ENCODE measurements at regions not wholly inside any gene's neighbourhood (a gene's known extent, or its start where the extent isn't known, plus 50 kb on each side); places are given as distances from the start of the nearest gene placed in this dataset.

DNA sequence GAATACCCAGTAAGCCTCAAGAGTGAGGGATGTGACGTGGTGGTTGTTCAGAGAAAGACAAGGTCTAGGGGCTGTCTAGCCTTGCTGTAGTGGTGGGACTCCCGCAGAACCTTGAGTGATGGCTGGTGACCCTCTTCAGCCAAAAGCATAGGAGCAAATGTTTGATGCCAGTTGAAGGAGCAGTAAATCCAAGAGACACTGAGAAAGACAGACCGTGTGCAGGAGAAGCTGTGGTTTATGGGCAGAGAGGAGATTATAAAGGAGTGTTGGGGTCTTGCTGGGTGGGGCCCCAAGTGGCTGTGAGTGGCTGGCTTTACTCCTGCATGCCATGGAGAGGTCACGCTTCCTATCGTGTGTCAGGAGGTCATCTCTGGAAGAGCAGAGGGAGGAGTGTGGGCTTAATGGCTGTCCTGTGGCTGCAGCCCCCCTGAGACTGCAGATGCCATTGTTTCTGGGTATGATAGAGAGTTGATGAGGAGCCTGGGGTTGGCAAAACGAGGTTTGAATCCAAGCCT is 152.0 kb upstream of the CCND2 start:
- H4K20me1 ChIP-seq (ENCODE audit: insufficient read depth, low read length), result no peaks in the 10 kb centered on the region
- H3K36me3 ChIP-seq (ENCODE audit: insufficient read depth, low read length), result no peaks in the 10 kb centered on the region
- H3K4me2 ChIP-seq (ENCODE audit: insufficient read depth, low read length), result no peak overlapping the region
- H3K79me2 ChIP-seq (ENCODE audit: insufficient read depth, low read length), result no peaks in the 10 kb centered on the region
- peaks cover 12% of the 10 kb centered on the region for H3K4me1 ChIP-seq (ENCODE audit: insufficient read depth, low read length)
- DNase-seq (ENCODE audit: insufficient read length, low spot score, missing footprints), result no peak
- no peaks in the 10 kb centered on the region for H3K27me3 ChIP-seq (ENCODE audit: insufficient read depth, low read length)
- TF ChIP-seq CTCF (IDR thresholded peaks at IDR 0.05; ENCODE audit: extremely low read depth, low read depth, low read length), result no peak
- no peak overlapping the region for H3K4me3 ChIP-seq (ENCODE audit: insufficient read depth, low read length)
- no peaks in the 10 kb centered on the region for H3K9me3 ChIP-seq (ENCODE audit: low read depth, low read length)
- no peak overlapping the region for H2AFZ ChIP-seq (ENCODE audit: low read length)
- no peak overlapping the region for H3K27ac ChIP-seq (ENCODE audit: low read depth, low read length)

DNA sequence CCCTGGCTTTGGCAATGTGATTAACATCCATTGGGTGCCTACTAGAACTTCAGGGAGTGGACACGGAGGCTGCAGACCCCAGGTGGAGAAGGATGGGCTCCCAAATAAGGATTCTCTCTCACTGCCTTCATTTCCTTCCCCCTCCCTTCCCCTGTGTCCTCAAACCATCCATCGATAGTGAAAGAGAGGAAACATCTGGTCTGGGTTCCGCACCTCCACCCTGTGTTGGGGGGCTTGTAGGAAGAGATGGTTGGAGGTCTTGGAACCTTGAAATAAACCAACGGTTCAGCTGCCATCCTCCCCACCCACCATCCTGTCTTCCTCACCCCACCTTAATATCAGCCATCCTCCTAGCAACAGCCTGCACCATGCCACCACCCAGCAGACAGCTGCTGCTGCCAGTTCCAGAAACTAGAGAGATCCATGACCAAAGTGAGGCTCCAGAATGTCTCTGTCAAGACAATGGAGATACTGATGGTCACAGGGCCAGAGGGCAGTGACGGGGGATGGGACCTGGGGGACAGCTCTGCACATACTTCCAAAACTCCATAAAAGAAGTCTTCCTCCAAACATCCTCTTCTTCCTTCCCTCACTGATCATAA is 153.1 kb upstream of the CCND2 start:
- Histone ChIP-seq H4K20me1 (ENCODE audit: insufficient read depth, low read length) (no peaks in the 10 kb centered on the region), H3K27me3 (ENCODE audit: insufficient read depth, low read length) (peaks cover 3% of the 10 kb centered on the region), H3K27ac (ENCODE audit: low read depth, low read length) (no peak overlapping the region), H3K9me3 (ENCODE audit: low read depth, low read length) (no peaks in the 10 kb centered on the region), H3K36me3 (ENCODE audit: insufficient read depth, low read length) (no peaks in the 10 kb centered on the region), H3K4me2 (ENCODE audit: insufficient read depth, low read length) (no peak overlapping the region), H3K4me3 (ENCODE audit: insufficient read depth, low read length) (no peak overlapping the region), H3K4me1 (ENCODE audit: insufficient read depth, low read length) (peaks cover 12% of the 10 kb centered on the region), H3K79me2 (ENCODE audit: insufficient read depth, low read length) (no peaks in the 10 kb centered on the region), H2AFZ (ENCODE audit: low read length) (no peak overlapping the region)
- peak; percentile 18 for DNase-seq (ENCODE audit: insufficient read length, low spot score, missing footprints)
- no peak for TF ChIP-seq CTCF (IDR thresholded peaks at IDR 0.05; ENCODE audit: extremely low read depth, low read depth, low read length)

GRCh38 chr12:4119157-4119761 is 154.3 kb upstream of the CCND2 start:
- Histone ChIP-seq H3K27me3 (ENCODE audit: insufficient read depth, low read length) (peaks cover 3% of the 10 kb centered on the region), H3K4me1 (ENCODE audit: insufficient read depth, low read length) (peaks cover 12% of the 10 kb centered on the region), H3K79me2 (ENCODE audit: insufficient read depth, low read length) (no peaks in the 10 kb centered on the region), H3K4me2 (ENCODE audit: insufficient read depth, low read length) (no peak overlapping the region), H4K20me1 (ENCODE audit: insufficient read depth, low read length) (no peaks in the 10 kb centered on the region), H3K27ac (ENCODE audit: low read depth, low read length) (no peak overlapping the region), H3K4me3 (ENCODE audit: insufficient read depth, low read length) (no peak overlapping the region), H2AFZ (ENCODE audit: low read length) (no peak overlapping the region), H3K36me3 (ENCODE audit: insufficient read depth, low read length) (no peaks in the 10 kb centered on the region), H3K9me3 (ENCODE audit: low read depth, low read length) (no peaks in the 10 kb centered on the region)
- peak; percentile 18 for DNase-seq (ENCODE audit: insufficient read length, low spot score, missing footprints)
- no peak for TF ChIP-seq CTCF (IDR thresholded peaks at IDR 0.05; ENCODE audit: extremely low read depth, low read depth, low read length)

DNA sequence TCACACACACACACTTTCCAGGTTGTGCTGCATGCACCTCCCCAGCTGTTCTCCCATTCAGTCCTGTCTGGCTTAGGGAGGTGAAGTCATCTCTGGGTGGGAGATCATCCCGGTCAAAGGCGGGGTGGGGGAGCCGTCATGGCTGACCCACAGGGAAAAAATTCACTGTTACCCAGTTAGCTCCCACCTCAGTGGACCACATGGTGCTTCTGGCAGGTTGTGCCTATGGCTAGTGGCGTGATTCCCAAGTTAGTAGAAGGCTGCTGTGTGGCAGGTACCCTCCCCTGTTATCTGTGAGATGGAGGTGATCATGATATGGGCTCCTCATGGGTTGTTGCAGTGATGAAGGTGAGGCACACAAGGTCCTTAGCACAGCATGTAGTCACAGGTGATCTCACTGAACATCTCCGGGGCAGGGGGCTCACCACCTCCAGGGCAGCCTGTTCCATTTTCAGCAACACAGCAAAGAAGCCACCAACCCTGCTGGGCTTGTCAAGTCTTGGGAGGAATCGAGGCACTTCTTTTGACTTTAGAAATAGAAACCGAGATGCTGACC is 154.9 kb upstream of the CCND2 start:
- DNase-seq (ENCODE audit: insufficient read length, low spot score, missing footprints), result no peak
- no peak overlapping the region for H3K27ac ChIP-seq (ENCODE audit: low read depth, low read length)
- no peak overlapping the region for H3K4me3 ChIP-seq (ENCODE audit: insufficient read depth, low read length)
- H3K79me2 ChIP-seq (ENCODE audit: insufficient read depth, low read length), result no peaks in the 10 kb centered on the region
- peaks cover 12% of the 10 kb centered on the region for H3K4me1 ChIP-seq (ENCODE audit: insufficient read depth, low read length)
- H3K9me3 ChIP-seq (ENCODE audit: low read depth, low read length), result no peaks in the 10 kb centered on the region
- H3K4me2 ChIP-seq (ENCODE audit: insufficient read depth, low read length), result no peak overlapping the region
- peaks cover 3% of the 10 kb centered on the region for H3K27me3 ChIP-seq (ENCODE audit: insufficient read depth, low read length)
- H4K20me1 ChIP-seq (ENCODE audit: insufficient read depth, low read length), result no peaks in the 10 kb centered on the region
- no peak overlapping the region for H2AFZ ChIP-seq (ENCODE audit: low read length)
- no peaks in the 10 kb centered on the region for H3K36me3 ChIP-seq (ENCODE audit: insufficient read depth, low read length)
- TF ChIP-seq CTCF (IDR thresholded peaks at IDR 0.05; ENCODE audit: extremely low read depth, low read depth, low read length), result no peak

Measured in osteoblast (primary cell).